AG04450 (cell line): ENCODE measurements at regions not wholly inside any gene's neighbourhood (a gene's known extent, or its start where the extent isn't known, plus 50 kb on each side); places are given as distances from the start of the nearest gene placed in this dataset.

Experiments used
- CTCF ChIA-PET: fragments of 300-600, 350-600 bp; formaldehyde crosslinking; extraction: SDS; loops from one replicate; lab custom pipeline; 2022; ENCODE audit warnings: antibody characterized with exemption, inconsistent platforms; lab: Charles Lee
- POLR2A ChIA-PET: fragments of 350-600 bp; formaldehyde crosslinking; extraction: SDS; loops from one replicate; lab custom pipeline; 2021; ENCODE audit warnings: antibody characterized with exemption, inconsistent platforms; lab: Yijun Ruan, JAX
- DNase-seq: peaks from one replicate; pipeline ENCODE4 v3.0.0-alpha.2; 2011; ENCODE audit warnings: low read depth, low spot score
- H3K27ac ChIP-seq: one replicate; pipeline ENCODE4 v1.5.1; 2012; ENCODE audit warnings: low read depth, low read length, control low read depth
- H3K27me3 ChIP-seq: one replicate; pipeline ENCODE4 v1.6.0; 2012; ENCODE audit warnings: low read length; ENCODE audit not compliant: control insufficient read depth, insufficient read depth
- H3K4me3 ChIP-seq: 2 replicates; pipeline ENCODE4 v1.5.1; 2011; ENCODE audit warnings: mild to moderate bottlenecking, low read depth, low read length, control low read depth
- H3K9me3 ChIP-seq: 2 replicates; pipeline ENCODE4 v1.5.1; 2012; ENCODE audit warnings: low read length; ENCODE audit not compliant: control insufficient read depth, insufficient read depth
- TF ChIP-seq, protein P1 (sequence below): IDR thresholded peaks from 2 replicates; pipeline ENCODE4 v1.5.1; 2011; ENCODE audit warnings: low read depth, low read length, control low read depth, inconsistent platforms

DNA sequence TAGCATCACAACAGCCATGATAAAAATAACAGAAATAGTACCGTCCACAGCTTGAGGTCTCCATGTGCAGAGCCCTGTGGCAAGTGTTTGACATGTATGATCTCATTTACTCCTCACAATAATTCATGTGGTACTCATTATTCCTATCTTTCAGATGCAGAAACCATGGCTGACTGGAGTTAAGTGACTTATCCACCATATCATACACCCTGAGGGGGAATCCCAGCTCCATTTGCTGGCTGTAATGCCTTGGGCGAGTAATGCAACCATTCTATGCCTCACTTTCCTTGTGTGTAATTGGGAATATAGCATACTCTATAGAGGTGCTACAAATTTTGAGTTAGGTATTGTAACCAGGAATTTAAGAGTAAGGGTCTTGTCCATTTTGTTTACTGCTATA is 347.0 kb upstream of the CLINT1 start:
- ChIA-PET CTCF (no interaction called here), POLR2A (no interaction called here)
- Histone ChIP-seq H3K4me3 (no peak overlapping the region), H3K27ac (no peak overlapping the region), H3K9me3 (no peaks in the 10 kb centered on the region), H3K27me3 (no peaks in the 10 kb centered on the region)
- DNase-seq, result no peak
- TF ChIP-seq, protein P1, sequence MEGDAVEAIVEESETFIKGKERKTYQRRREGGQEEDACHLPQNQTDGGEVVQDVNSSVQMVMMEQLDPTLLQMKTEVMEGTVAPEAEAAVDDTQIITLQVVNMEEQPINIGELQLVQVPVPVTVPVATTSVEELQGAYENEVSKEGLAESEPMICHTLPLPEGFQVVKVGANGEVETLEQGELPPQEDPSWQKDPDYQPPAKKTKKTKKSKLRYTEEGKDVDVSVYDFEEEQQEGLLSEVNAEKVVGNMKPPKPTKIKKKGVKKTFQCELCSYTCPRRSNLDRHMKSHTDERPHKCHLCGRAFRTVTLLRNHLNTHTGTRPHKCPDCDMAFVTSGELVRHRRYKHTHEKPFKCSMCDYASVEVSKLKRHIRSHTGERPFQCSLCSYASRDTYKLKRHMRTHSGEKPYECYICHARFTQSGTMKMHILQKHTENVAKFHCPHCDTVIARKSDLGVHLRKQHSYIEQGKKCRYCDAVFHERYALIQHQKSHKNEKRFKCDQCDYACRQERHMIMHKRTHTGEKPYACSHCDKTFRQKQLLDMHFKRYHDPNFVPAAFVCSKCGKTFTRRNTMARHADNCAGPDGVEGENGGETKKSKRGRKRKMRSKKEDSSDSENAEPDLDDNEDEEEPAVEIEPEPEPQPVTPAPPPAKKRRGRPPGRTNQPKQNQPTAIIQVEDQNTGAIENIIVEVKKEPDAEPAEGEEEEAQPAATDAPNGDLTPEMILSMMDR, result no peak

DNA sequence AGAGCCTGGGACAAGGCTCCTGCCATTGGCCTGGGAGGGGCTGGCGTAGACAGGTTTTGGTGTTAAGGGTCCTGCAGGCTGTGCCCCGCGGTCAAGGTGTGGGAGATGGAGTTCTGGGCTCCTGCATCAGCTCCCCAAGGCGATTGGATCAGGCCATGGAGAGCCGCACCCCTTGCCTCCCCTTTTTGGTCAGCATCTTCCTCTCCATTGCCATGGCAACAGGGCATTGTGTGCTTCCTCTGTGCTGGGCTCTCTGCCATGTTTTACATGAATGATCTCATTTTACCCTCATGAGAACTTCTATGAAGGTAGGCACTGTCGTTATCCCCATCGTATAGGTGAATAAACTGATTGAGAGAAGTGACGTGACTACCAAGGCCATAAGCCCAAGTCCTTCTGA is 344.3 kb upstream of the CLINT1 start:
- H3K9me3 ChIP-seq, result no peaks in the 10 kb centered on the region
- TF ChIP-seq, protein P1, result no peak
- CTCF ChIA-PET, result no interaction called here

DNA sequence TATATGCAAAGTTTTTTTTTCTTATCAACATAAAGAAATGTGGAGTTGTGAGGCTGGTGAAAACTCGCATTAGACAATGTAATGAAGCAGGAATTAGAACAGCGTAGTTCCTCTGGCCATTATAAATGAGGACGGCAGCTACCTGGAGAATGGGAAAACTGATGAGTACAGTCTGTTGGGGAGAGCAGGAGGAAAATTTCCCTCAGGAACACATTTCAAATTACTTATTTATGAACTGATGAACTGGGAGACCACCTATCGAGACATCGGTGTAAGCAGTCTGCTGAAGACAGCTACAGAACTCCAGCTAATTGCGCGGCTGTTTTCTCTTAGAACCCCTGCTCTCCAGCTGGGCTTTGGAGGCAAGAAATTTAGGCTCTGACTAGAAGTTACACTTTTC is 343.9 kb upstream of the CLINT1 start:
- POLR2A ChIA-PET, result no interaction called here
- Histone ChIP-seq H3K9me3 (no peaks in the 10 kb centered on the region), H3K4me3 (no peak overlapping the region), H3K27me3 (no peaks in the 10 kb centered on the region), H3K27ac (no peak overlapping the region)
- TF ChIP-seq, protein P1, result no peak
- CTCF ChIA-PET, result no interaction called here
- no peak for DNase-seq

More for the DNA sequence above, 344.3 kb upstream of the CLINT1 start:
- no peak for DNase-seq
- Histone ChIP-seq H3K4me3 (no peak overlapping the region), H3K27ac (no peak overlapping the region), H3K27me3 (no peaks in the 10 kb centered on the region)
- POLR2A ChIA-PET, result no interaction called here

DNA sequence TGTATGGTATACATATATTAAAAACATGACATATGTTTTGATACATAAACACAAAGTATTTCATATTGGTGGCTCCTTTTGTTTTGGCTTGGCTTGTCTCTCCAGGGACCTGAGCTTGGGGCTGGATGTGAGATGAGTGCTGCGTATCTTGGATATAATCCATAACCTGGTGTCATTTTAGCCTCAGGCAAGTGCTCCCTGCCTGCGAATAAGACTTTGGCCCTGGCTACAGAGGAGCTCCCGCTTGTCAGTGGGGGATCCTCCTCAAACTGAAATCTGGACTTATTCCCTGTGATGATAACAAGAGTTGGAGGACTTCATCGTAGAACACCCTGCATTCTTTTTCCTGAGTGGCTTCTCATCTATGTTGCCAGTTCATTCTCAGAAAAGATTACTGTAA is 341.7 kb upstream of the CLINT1 start:
- DNase-seq, result no peak
- ChIA-PET CTCF (no interaction called here), POLR2A (no interaction called here)
- TF ChIP-seq, protein P1, result no peak
- no peaks in the 10 kb centered on the region for H3K27me3 ChIP-seq
- H3K27ac ChIP-seq, result no peak overlapping the region
- H3K9me3 ChIP-seq, result no peaks in the 10 kb centered on the region
- no peak overlapping the region for H3K4me3 ChIP-seq

DNA sequence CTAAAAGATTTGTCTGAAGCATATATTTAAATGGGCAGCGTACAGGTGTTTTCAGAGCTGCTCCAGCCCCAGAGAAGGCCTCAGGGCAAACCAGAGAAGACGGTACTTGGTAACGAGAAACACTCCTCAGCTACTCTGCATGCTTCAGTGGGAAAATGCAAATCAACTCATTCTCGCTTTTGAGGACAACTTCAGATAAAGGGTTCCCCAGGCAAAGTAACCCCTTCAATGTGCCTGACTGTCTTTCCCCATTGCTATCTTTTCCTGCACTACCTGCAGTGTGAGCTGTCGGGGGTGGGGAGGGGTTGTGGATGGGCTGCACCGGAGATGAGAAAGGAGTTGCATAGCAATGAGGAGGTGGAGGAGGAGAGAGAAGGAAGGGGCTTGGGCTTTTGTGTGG is 339.7 kb upstream of the CLINT1 start:
- ChIA-PET POLR2A (no interaction called here), CTCF (no interaction called here)
- H3K4me3 ChIP-seq, result no peak overlapping the region
- no peak overlapping the region for H3K27ac ChIP-seq
- no peaks in the 10 kb centered on the region for H3K27me3 ChIP-seq
- H3K9me3 ChIP-seq, result no peaks in the 10 kb centered on the region
- DNase-seq, result no peak
- TF ChIP-seq, protein P1, result no peak
